Umbilical cord (tissue), 1 donor: ENCODE measurements at regions not wholly inside any gene's neighbourhood (a gene's known extent, or its start where the extent isn't known, plus 50 kb on each side); places are given as distances from the start of the nearest gene placed in this dataset.
"Not testable (repeated sequence)": the region's sequence is repeated elsewhere in the genome, so short reads cannot be mapped to it uniquely, and the experiment has no call there.

Experiments used
- DNase-seq: peaks from one replicate; pipeline ENCODE4 v3.0.0-alpha.2; 2015; ENCODE audit warnings: low spot score

GRCh38 chr5:54821445-54822323, 163.7 kb downstream of the ESM1 start:
- no peak for DNase-seq

- DNase-seq, result no peak
Observed at GRCh38 chr5:54820346-54821134, 164.9 kb downstream of the ESM1 start.

GRCh38 chr5:54807421-54807820, 178.0 kb downstream of the ESM1 start:
- peak; percentile 28 for DNase-seq

- DNase-seq, result no peak
Observed at GRCh38 chr5:54804521-54804920, 180.9 kb downstream of the ESM1 start.

- no peak for DNase-seq
Observed at GRCh38 chr5:54804086-54804485, 181.3 kb downstream of the ESM1 start.

GRCh38 chr5:54803471-54804011, 181.9 kb downstream of the ESM1 start:
- DNase-seq, result peak; percentile 57

GRCh38 chr5:54799645-54800044, 185.7 kb downstream of the ESM1 start:
- no peak for DNase-seq

GRCh38 chr5:54795777-54796176, 189.6 kb downstream of the ESM1 start:
- no peak for DNase-seq

- no peak for DNase-seq
Observed at GRCh38 chr5:54795284-54795683, 190.1 kb downstream of the ESM1 start.

GRCh38 chr5:54794135-54794975, 191.0 kb downstream of the ESM1 start:
- DNase-seq, result no peak

- peak; percentile 64 for DNase-seq
Observed at GRCh38 chr5:54793468-54794134, 191.8 kb downstream of the ESM1 start.

- peak; percentile 24 for DNase-seq
Observed at GRCh38 chr5:54792611-54793404, 192.6 kb downstream of the ESM1 start.

- not testable (repeated sequence) for DNase-seq
Observed at GRCh38 chr5:54787910-54788309, 197.5 kb downstream of the ESM1 start.

- DNase-seq, result peak; percentile 58
Observed at GRCh38 chr5:54785729-54786591, 199.4 kb downstream of the ESM1 start.

GRCh38 chr5:54778783-54779182, 206.6 kb downstream of the ESM1 start:
- no peak for DNase-seq

GRCh38 chr5:54775645-54776044, 209.7 kb downstream of the ESM1 start:
- no peak for DNase-seq

GRCh38 chr5:54774281-54775170, 210.9 kb downstream of the ESM1 start:
- DNase-seq, result peak; percentile 66

GRCh38 chr5:54772684-54773083, 212.7 kb downstream of the ESM1 start:
- DNase-seq, result no peak
